WTC11 (cell line): ENCODE measurements at regions not wholly inside any gene's neighbourhood (a gene's known extent, or its start where the extent isn't known, plus 50 kb on each side); places are given as distances from the start of the nearest gene placed in this dataset.

Experiments used
- AFF4 ChIP-seq: sonication (generic); formaldehyde crosslinking; IDR thresholded peaks from 2 replicates; pipeline ENCODE4 v1.8.1; 2023; ENCODE audit warnings: mild to moderate bottlenecking, missing genetic modification reagents, borderline replicate concordance
- CREB1 ChIP-seq: sonication (generic); formaldehyde crosslinking; IDR thresholded peaks from 2 replicates; pipeline ENCODE4 v1.8.0; 2023; ENCODE audit warnings: mild to moderate bottlenecking, missing genetic modification reagents
- ETV6 ChIP-seq: sonication (generic); formaldehyde crosslinking; IDR thresholded peaks from 2 replicates; pipeline ENCODE4 v1.8.1; 2022; ENCODE audit warnings: mild to moderate bottlenecking, missing genetic modification reagents
- TEAD4 ChIP-seq: sonication (generic); formaldehyde crosslinking; IDR thresholded peaks from 2 replicates; pipeline ENCODE4 v1.8.0; 2022; ENCODE audit warnings: mild to moderate bottlenecking, missing genetic modification reagents
- ZNF121 ChIP-seq: sonication (generic); formaldehyde crosslinking; IDR thresholded peaks from 2 replicates; pipeline ENCODE4 v1.8.0; 2023; ENCODE audit warnings: missing genetic modification reagents
- ZNF281 ChIP-seq: sonication (generic); formaldehyde crosslinking; IDR thresholded peaks from 2 replicates; pipeline ENCODE4 v1.8.0; 2023; ENCODE audit warnings: mild to moderate bottlenecking, missing genetic modification reagents
- ZSCAN18 ChIP-seq: fragments of 250-450 bp; sonication (Bioruptor Pico); IDR thresholded peaks from 2 replicates; pipeline ENCODE4 v2.1.2; 2022; ENCODE audit warnings: mild to moderate bottlenecking, moderate library complexity
- TF ChIP-seq, protein P1 (sequence below): fragments of 200-600 bp; IDR thresholded peaks from 2 replicates; pipeline ENCODE4 v1.8.0; 2022; ENCODE audit warnings: antibody characterized with exemption
- TF ChIP-seq, protein P2 (sequence below): sonication (generic); formaldehyde crosslinking; IDR thresholded peaks from 2 replicates; pipeline ENCODE4 v1.8.0; 2022; ENCODE audit warnings: mild to moderate bottlenecking, missing genetic modification reagents
- TF ChIP-seq, protein P3 (sequence below): sonication (generic); formaldehyde crosslinking; IDR thresholded peaks from 2 replicates; pipeline ENCODE4 v1.8.1; 2023; ENCODE audit warnings: mild to moderate bottlenecking, moderate library complexity, missing genetic modification reagents

- TF ChIP-seq, protein P1, sequence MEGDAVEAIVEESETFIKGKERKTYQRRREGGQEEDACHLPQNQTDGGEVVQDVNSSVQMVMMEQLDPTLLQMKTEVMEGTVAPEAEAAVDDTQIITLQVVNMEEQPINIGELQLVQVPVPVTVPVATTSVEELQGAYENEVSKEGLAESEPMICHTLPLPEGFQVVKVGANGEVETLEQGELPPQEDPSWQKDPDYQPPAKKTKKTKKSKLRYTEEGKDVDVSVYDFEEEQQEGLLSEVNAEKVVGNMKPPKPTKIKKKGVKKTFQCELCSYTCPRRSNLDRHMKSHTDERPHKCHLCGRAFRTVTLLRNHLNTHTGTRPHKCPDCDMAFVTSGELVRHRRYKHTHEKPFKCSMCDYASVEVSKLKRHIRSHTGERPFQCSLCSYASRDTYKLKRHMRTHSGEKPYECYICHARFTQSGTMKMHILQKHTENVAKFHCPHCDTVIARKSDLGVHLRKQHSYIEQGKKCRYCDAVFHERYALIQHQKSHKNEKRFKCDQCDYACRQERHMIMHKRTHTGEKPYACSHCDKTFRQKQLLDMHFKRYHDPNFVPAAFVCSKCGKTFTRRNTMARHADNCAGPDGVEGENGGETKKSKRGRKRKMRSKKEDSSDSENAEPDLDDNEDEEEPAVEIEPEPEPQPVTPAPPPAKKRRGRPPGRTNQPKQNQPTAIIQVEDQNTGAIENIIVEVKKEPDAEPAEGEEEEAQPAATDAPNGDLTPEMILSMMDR = no peak
- TF ChIP-seq, protein P2, sequence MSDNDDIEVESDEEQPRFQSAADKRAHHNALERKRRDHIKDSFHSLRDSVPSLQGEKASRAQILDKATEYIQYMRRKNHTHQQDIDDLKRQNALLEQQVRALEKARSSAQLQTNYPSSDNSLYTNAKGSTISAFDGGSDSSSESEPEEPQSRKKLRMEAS (CRISPR knock-in tag) = no peak
- no peak for TF ChIP-seq AFF4 (CRISPR knock-in tag)
- no peak for TF ChIP-seq ZNF121
- no peak for TF ChIP-seq CREB1 (CRISPR knock-in tag)
- no peak for TF ChIP-seq ETV6 (CRISPR knock-in tag)
- TF ChIP-seq, protein P3, sequence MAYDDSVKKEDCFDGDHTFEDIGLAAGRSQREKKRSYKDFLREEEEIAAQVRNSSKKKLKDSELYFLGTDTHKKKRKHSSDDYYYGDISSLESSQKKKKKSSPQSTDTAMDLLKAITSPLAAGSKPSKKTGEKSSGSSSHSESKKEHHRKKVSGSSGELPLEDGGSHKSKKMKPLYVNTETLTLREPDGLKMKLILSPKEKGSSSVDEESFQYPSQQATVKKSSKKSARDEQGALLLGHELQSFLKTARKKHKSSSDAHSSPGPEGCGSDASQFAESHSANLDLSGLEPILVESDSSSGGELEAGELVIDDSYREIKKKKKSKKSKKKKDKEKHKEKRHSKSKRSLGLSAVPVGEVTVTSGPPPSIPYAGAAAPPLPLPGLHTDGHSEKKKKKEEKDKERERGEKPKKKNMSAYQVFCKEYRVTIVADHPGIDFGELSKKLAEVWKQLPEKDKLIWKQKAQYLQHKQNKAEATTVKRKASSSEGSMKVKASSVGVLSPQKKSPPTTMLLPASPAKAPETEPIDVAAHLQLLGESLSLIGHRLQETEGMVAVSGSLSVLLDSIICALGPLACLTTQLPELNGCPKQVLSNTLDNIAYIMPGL (CRISPR knock-in tag) = no peak
- TF ChIP-seq ZSCAN18 = no peak
- no peak for TF ChIP-seq ZNF281 (CRISPR knock-in tag)
- TF ChIP-seq TEAD4 (CRISPR knock-in tag) = no peak
Measured at GRCh38 chr3:152779653-152780052, 55.3 kb upstream of the P2RY1 start.
